ENCODE measurements at regions not wholly inside any gene's neighbourhood (a gene's known extent, or its start where the extent isn't known, plus 50 kb on each side); places are given as distances from the start of the nearest gene placed in this dataset.
"Not testable (repeated sequence)": the region's sequence is repeated elsewhere in the genome, so short reads cannot be mapped to it uniquely, and the experiment has no call there.

DNA sequence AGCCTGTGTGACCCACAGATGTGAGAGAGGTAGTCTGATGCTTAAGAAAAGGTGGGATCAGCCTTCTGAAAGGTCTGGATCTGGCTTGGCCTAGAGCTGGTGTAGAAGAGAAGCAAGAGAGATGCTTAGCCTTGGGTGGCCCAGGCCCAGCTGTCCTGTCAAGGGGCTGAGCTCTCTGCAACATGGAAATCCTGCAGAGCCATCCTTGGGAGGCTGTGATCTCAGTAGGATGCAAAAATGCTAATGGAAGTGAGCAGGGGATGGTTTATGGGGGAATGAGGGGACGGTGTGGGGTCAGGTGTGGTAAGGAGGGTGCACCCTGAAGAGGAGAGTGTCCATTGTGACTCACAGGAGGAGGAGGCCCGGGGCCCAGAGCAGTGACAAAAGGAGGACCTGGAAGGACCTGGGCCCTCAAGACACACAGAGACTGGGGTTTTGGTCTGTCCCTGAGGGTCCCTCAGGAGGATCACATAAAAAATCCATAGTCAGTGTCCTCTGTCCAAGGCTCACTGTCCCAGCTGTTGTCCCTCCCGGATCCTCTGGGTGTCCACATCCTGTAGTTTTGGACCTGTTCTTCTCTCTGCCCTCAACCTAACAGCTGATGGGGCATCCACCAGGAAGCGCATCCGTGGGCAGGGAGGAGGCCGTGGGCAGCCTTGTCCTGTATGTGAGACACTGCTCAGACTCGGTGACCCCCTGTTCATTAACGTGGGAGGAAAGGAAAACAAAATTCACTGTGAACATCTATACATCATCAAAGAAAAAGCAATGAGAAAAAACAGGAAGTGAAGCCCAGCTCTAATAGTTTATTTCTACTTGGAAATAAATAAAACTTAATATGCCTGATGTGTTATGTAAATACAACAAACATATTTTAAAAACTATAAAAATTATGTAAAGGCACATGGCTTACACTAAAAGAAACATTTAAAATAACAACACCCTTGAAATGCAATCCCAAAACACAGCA, 129.8 kb downstream of the ZNF280B start:
- Histone ChIP-seq H3K36me3 (ENCODE audit: insufficient read depth, low read length) (no peaks in the 10 kb centered on the region), H3K4me3 (ENCODE audit: low read depth, low read length, poor library complexity, severe bottlenecking) (peak overlapping the region; percentile 49), H3K9me2 (ENCODE audit: insufficient read depth, low read length) (no peaks in the 10 kb centered on the region), H4K20me1 (ENCODE audit: insufficient read depth, low read length) (no peaks in the 10 kb centered on the region), H3K79me2 (ENCODE audit: insufficient read depth, low read depth, low read length) (no peaks in the 10 kb centered on the region), H3K27ac (ENCODE audit: low read depth, low read length, poor library complexity, severe bottlenecking) (peak overlapping the region; percentile 70), H2AFZ (ENCODE audit: low read length) (peak overlapping the region; percentile 83; the same call in 1 of the 2 replicates), H3K9me3 (ENCODE audit: low read length) (no peaks in the 10 kb centered on the region), H3K4me1 (ENCODE audit: insufficient read depth, low read length, poor library complexity, severe bottlenecking) (peaks cover 97% of the 10 kb centered on the region), H3K4me2 (ENCODE audit: low read length) (peak overlapping the region; percentile 76)
- POLR2A ChIA-PET = interaction anchor here (0.6 to 5.6 kb wide), 8 partner anchors 10 to 209 kb away, joined by 3 to 40 read pairs (median 3); no protein-coding TSS in a partner anchor
- CTCF ChIA-PET (ENCODE audit: unreplicated experiment) = interaction anchor here (0.6 to 1.9 kb wide), 3 partner anchors 18 to 84 kb away, joined by 3 to 5 read pairs (median 3); no protein-coding TSS in a partner anchor
- DNase-seq (ENCODE audit: low spot score) = no peak
- BruUV-seq (replicated peaks) = no TSS peak
- intact Hi-C loops (cut with micrococcal nuclease; ENCODE audit: unreplicated experiment) = loop anchor here (5.0 kb wide), 1 partner anchor 209 kb away; no protein-coding TSS in a partner anchor
- no peak for TF ChIP-seq EZH2phosphoT487 (IDR thresholded peaks at IDR 0.05; ENCODE audit: borderline replicate concordance, low read depth, low read length)
- TF ChIP-seq, protein P1, sequence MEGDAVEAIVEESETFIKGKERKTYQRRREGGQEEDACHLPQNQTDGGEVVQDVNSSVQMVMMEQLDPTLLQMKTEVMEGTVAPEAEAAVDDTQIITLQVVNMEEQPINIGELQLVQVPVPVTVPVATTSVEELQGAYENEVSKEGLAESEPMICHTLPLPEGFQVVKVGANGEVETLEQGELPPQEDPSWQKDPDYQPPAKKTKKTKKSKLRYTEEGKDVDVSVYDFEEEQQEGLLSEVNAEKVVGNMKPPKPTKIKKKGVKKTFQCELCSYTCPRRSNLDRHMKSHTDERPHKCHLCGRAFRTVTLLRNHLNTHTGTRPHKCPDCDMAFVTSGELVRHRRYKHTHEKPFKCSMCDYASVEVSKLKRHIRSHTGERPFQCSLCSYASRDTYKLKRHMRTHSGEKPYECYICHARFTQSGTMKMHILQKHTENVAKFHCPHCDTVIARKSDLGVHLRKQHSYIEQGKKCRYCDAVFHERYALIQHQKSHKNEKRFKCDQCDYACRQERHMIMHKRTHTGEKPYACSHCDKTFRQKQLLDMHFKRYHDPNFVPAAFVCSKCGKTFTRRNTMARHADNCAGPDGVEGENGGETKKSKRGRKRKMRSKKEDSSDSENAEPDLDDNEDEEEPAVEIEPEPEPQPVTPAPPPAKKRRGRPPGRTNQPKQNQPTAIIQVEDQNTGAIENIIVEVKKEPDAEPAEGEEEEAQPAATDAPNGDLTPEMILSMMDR (conservative IDR thresholded peaks at IDR 0.05; ENCODE audit: low read length) = no peak

DNA sequence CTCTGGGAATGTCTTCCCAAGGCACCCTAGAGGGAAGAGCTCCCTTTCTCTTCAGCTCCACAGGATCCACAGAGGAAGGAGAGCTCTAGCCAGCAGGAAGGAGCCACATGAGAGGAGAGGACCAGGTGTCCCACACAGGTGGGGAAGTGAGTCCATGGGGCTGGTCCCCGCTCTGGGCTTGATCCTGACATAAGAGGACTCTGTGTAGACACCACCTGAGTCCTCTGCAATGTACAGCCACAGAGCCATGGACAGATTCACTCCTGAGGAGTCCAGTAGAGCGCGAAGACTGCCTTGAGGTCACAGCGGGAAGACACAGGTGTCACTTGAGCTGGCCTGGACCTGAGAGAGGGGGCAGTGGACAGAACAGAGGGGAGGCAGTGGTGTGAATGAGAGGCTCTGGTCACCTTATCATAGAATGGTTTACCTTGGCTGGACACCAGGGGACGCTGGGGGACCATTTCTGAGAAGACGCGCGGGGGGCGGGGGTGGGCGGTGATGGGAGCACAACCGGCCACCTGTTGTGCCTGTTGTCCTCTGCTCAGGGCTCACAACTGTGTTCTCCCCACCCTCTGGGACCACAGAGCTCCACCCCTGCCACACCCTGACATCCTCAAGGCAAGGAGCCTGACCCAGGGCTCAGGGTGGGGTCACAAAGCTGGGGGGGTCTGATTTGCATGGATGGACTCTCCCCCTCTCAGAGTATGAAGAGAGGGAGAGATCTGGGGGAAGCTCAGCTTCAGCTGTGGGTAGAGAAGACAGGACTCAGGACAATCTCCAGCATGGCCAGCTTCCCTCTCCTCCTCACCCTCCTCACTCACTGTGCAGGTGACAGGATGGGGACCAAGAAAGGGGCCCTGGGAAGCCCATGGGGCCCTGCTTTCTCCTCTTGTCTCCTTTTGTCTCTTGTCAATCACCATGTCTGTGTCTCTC, 128.2 kb downstream of the ZNF280B start:
- H2AFZ ChIP-seq (ENCODE audit: low read length) = peak overlapping the region; percentile 83; the same call in 1 of the 2 replicates
- no peaks in the 10 kb centered on the region for H3K36me3 ChIP-seq (ENCODE audit: insufficient read depth, low read length)
- H3K79me2 ChIP-seq (ENCODE audit: insufficient read depth, low read depth, low read length) = no peaks in the 10 kb centered on the region
- BruUV-seq (replicated peaks) = no TSS peak
- no peaks in the 10 kb centered on the region for H4K20me1 ChIP-seq (ENCODE audit: insufficient read depth, low read length)
- no peaks in the 10 kb centered on the region for H3K9me2 ChIP-seq (ENCODE audit: insufficient read depth, low read length)
- H3K9me3 ChIP-seq (ENCODE audit: low read length) = no peaks in the 10 kb centered on the region
- peaks cover 85% of the 10 kb centered on the region for H3K4me1 ChIP-seq (ENCODE audit: insufficient read depth, low read length, poor library complexity, severe bottlenecking)
- intact Hi-C loops (cut with micrococcal nuclease; ENCODE audit: unreplicated experiment) = loop anchor here (1.0 to 2.0 kb wide), 6 partner anchors 15 to 83 kb away; no protein-coding TSS in a partner anchor
- DNase-seq (ENCODE audit: low spot score) = peak; percentile 95
- ChIA-PET POLR2A (interaction anchor here (0.7 to 5.6 kb wide), 12 partner anchors 12 to 173 kb away, joined by 3 to 40 read pairs (median 4); no protein-coding TSS in a partner anchor), CTCF (ENCODE audit: unreplicated experiment) (interaction anchor here (0.5 to 2.0 kb wide), 17 partner anchors 11 to 366 kb away, joined by 3 to 9 read pairs (median 4); no protein-coding TSS in a partner anchor)
- peak overlapping the region; percentile 70 for H3K27ac ChIP-seq (ENCODE audit: low read depth, low read length, poor library complexity, severe bottlenecking)
- peak overlapping the region; percentile 49 for H3K4me3 ChIP-seq (ENCODE audit: low read depth, low read length, poor library complexity, severe bottlenecking)
- TF ChIP-seq, protein P1 (conservative IDR thresholded peaks at IDR 0.05; ENCODE audit: low read length) = peak; percentile 80
- TF ChIP-seq EZH2phosphoT487 (IDR thresholded peaks at IDR 0.05; ENCODE audit: borderline replicate concordance, low read depth, low read length) = no peak
- H3K4me2 ChIP-seq (ENCODE audit: low read length) = peak overlapping the region; percentile 76

DNA sequence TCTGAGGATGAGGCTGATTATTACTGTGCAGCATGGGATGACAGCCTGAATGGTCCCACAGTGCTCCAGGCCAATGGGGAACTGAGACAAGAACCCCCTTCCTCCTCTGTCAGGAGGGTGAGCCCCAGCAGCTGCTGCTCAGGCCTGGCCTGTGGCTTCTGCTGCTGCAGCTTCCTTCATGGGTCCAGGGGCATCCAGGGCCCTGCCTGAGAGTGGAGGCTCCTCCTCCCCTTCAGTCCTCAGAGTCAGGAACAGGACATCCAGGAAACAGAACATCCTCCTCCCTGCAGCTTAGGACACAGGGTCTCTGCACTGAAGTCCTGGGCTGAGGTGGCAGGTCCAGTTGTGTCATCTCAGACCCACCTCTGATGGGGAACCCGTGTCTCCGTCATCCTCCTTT, 127.2 kb downstream of the ZNF280B start:
- BruUV-seq (replicated peaks); H3K9me2 ChIP-seq (ENCODE audit: insufficient read depth, low read length); H4K20me1 ChIP-seq (ENCODE audit: insufficient read depth, low read length); H3K79me2 ChIP-seq (ENCODE audit: insufficient read depth, low read depth, low read length); H3K9me3 ChIP-seq (ENCODE audit: low read length); H3K36me3 ChIP-seq (ENCODE audit: insufficient read depth, low read length): not testable (repeated sequence)
- Histone ChIP-seq H3K27ac (ENCODE audit: low read depth, low read length, poor library complexity, severe bottlenecking) (peak overlapping the region; percentile 70), H3K4me3 (ENCODE audit: low read depth, low read length, poor library complexity, severe bottlenecking) (peak overlapping the region; percentile 25), H2AFZ (ENCODE audit: low read length) (peak overlapping the region; percentile 2; the same call in 1 of the 2 replicates), H3K4me1 (ENCODE audit: insufficient read depth, low read length, poor library complexity, severe bottlenecking) (peaks cover 76% of the 10 kb centered on the region), H3K4me2 (ENCODE audit: low read length) (peak overlapping the region; percentile 76)
- POLR2A ChIA-PET = interaction anchor here (1.0 to 5.6 kb wide), 6 partner anchors 11 to 43 kb away, joined by 3 to 40 read pairs (median 6); no protein-coding TSS in a partner anchor
- peak; percentile 65 for DNase-seq (ENCODE audit: low spot score)
- CTCF ChIA-PET (ENCODE audit: unreplicated experiment) = interaction anchor here (1.0 to 2.0 kb wide), 7 partner anchors 12 to 325 kb away, joined by 3 to 8 read pairs (median 4); no protein-coding TSS in a partner anchor
- intact Hi-C loops (cut with micrococcal nuclease; ENCODE audit: unreplicated experiment) = loop anchor here (2.0 kb wide), 1 partner anchor 42 kb away; no protein-coding TSS in a partner anchor
